SK-N-SH (cell line): ENCODE measurements at regions not wholly inside any gene's neighbourhood (a gene's known extent, or its start where the extent isn't known, plus 50 kb on each side); places are given as distances from the start of the nearest gene placed in this dataset.

Experiments
- CTCF ChIA-PET: fragments of 300-600, 350-600 bp; formaldehyde crosslinking; extraction: SDS; loops from one replicate; lab custom pipeline; 2021; lab: Yijun Ruan, JAX
- POLR2A ChIA-PET: fragments of 350-600 bp; sonication (Branson Sonifier 250); formaldehyde crosslinking; extraction: SDS; loops from one replicate; lab custom pipeline; 2020; ENCODE audit warnings: antibody characterized with exemption, inconsistent platforms; lab: Yijun Ruan, JAX
- DNase-seq: peaks from one replicate; pipeline ENCODE4 v3.0.0; 2012
- H2AFZ ChIP-seq: fragments of 200-600 bp; sonication (generic); 2 replicates; pipeline ENCODE4 v1.8.1; 2016; ENCODE audit warnings: antibody characterized with exemption, mild to moderate bottlenecking, low read depth
- H3F3A ChIP-seq: fragments of 200-600 bp; sonication (generic); replicated peaks from 2 replicates; pipeline ENCODE3; 2016; ENCODE audit warnings: antibody characterized with exemption, mild to moderate bottlenecking; ENCODE audit not compliant: insufficient read depth
- H3K27ac ChIP-seq, 2 experiments: fragments of 200-500 bp in 1 of 2; fragments of 200-600 bp in 1 of 2; sonication (Bioruptor generic) in 1 of 2; sonication (generic), shearing (Covaris generic) in 1 of 2; 2 replicates each; pipeline versions ENCODE4 v1.5.1 to v1.6.1; 2014 to 2016; ENCODE audit warnings: low read depth in 2 of 2, inconsistent platforms in 1 of 2, low read length in 1 of 2, mild to moderate bottlenecking in 1 of 2, mixed read lengths in 1 of 2
- H3K27me3 ChIP-seq: fragments of 200-600 bp; sonication (generic), shearing (Covaris generic); 2 replicates; pipeline ENCODE4 v1.6.1; 2016; ENCODE audit warnings: mixed run types; ENCODE audit not compliant: insufficient read depth
- H3K36me3 ChIP-seq, 2 experiments: fragments of 200-500 bp in 1 of 2; fragments of 200-600 bp in 1 of 2; sonication (Bioruptor generic) in 1 of 2; sonication (generic) in 1 of 2; replicated peaks in 1 of 2; 2 replicates each; pipeline versions ENCODE3 to v1.5.1; 2014 to 2016; ENCODE audit warnings: low read length in 1 of 2, mild to moderate bottlenecking in 1 of 2; ENCODE audit not compliant: insufficient read depth in 2 of 2, control insufficient read depth in 1 of 2
- H3K4me1 ChIP-seq, 2 experiments: fragments of 200-500 bp in 1 of 2; fragments of 200-600 bp in 1 of 2; sonication (Bioruptor generic) in 1 of 2; sonication (generic), shearing (Covaris generic) in 1 of 2; 2 replicates each; pipeline versions ENCODE4 v1.5.1 to v1.6.1; 2014 to 2016; ENCODE audit warnings: low read depth in 1 of 2, low read length in 1 of 2, mixed run types in 1 of 2; ENCODE audit not compliant: insufficient read depth in 2 of 2, control insufficient read depth in 1 of 2
- H3K4me2 ChIP-seq: fragments of 200-600 bp; sonication (generic), shearing (Covaris generic); 2 replicates; pipeline ENCODE4 v1.6.1; 2017; ENCODE audit warnings: mixed run types
- H3K4me3 ChIP-seq, 2 experiments: fragments of 200-500 bp in 1 of 2; fragments of 200-600 bp in 1 of 2; sonication (Bioruptor generic) in 1 of 2; sonication (generic), shearing (Covaris generic) in 1 of 2; 2 replicates each; pipeline versions ENCODE4 v1.5.1 to v1.8.1; 2014 to 2016; ENCODE audit warnings: low read depth in 2 of 2, inconsistent platforms in 1 of 2, low read length in 1 of 2, mild to moderate bottlenecking in 1 of 2, mixed read lengths in 1 of 2, moderate library complexity in 1 of 2
- H3K79me2 ChIP-seq: fragments of 200-600 bp; sonication (generic); 2 replicates; pipeline ENCODE4 v1.8.1; 2017; ENCODE audit warnings: mild to moderate bottlenecking; ENCODE audit not compliant: insufficient read depth
- H3K9ac ChIP-seq: fragments of 200-600 bp; sonication (generic); 2 replicates; pipeline ENCODE4 v1.6.1; 2017; ENCODE audit warnings: mixed run types
- H3K9me2 ChIP-seq: fragments of 200-600 bp; sonication (generic); 2 replicates; pipeline ENCODE4 v1.6.1; 2017; ENCODE audit warnings: mixed run types
- H3K9me3 ChIP-seq: fragments of 200-600 bp; sonication (generic); 2 replicates; pipeline ENCODE4 v1.6.1; 2017; ENCODE audit warnings: mixed run types, mild to moderate bottlenecking, moderate library complexity
- H4K20me1 ChIP-seq: fragments of 200-600 bp; sonication (generic); 2 replicates; pipeline ENCODE4 v1.6.1; 2017; ENCODE audit warnings: mild to moderate bottlenecking, mixed run types; ENCODE audit not compliant: insufficient read depth
- ELF1 ChIP-seq: IDR thresholded peaks from 2 replicates; pipeline ENCODE4 v1.4.0; 2012
- EP300 ChIP-seq, 2 experiments: IDR thresholded peaks; 2 replicates each; pipeline versions ENCODE4 v1.4.0 to v1.6.1; 2012; ENCODE audit warnings: borderline replicate concordance in 1 of 2, low read depth in 1 of 2, low read length in 1 of 2
- FOXJ3 ChIP-seq: sonication (generic); formaldehyde crosslinking; IDR thresholded peaks from 2 replicates; pipeline ENCODE4 v1.5.1; 2020; ENCODE audit warnings: mild to moderate bottlenecking, missing genetic modification reagents
- MEF2A ChIP-seq: IDR thresholded peaks from 2 replicates; pipeline ENCODE4 v1.4.0; 2012; ENCODE audit warnings: low read depth, borderline replicate concordance
- MXI1 ChIP-seq: IDR thresholded peaks from 2 replicates; pipeline ENCODE4 v1.6.1; 2012; ENCODE audit warnings: mild to moderate bottlenecking, low read depth, low read length, improper control_type of control experiment
- NRF1 ChIP-seq: IDR thresholded peaks from 2 replicates; pipeline ENCODE4 v1.6.1; 2012; ENCODE audit warnings: low read depth, mild to moderate bottlenecking, low read length
- POLR2AphosphoS5 ChIP-seq: IDR thresholded peaks from 2 replicates; pipeline ENCODE4 v1.6.1; 2012; ENCODE audit warnings: low read depth, low read length
- RAD21 ChIP-seq: IDR thresholded peaks from 2 replicates; pipeline ENCODE4 v1.6.1; 2012; ENCODE audit warnings: mild to moderate bottlenecking, low read length
- RCOR1 ChIP-seq: fragments of 150-350 bp; IDR thresholded peaks from 2 replicates; pipeline ENCODE4 v1.6.1; 2017; ENCODE audit warnings: antibody characterized with exemption, low read length
- RXRA ChIP-seq: IDR thresholded peaks from 2 replicates; pipeline ENCODE4 v1.4.0; 2012; ENCODE audit warnings: low read depth, mild to moderate bottlenecking, borderline replicate concordance
- SIN3A ChIP-seq: IDR thresholded peaks from 2 replicates; pipeline ENCODE4 v1.6.1; 2012; ENCODE audit warnings: low read depth, mild to moderate bottlenecking, low read length, moderate library complexity, borderline replicate concordance
- SMC3 ChIP-seq: IDR thresholded peaks from 2 replicates; pipeline ENCODE4 v1.6.1; 2012; ENCODE audit warnings: low read depth, low read length, improper control_type of control experiment
- YY1 ChIP-seq: IDR thresholded peaks from 2 replicates; pipeline ENCODE4 v1.4.0; 2012; ENCODE audit warnings: low read depth, mild to moderate bottlenecking
- whole genome bisulfite sequencing: methylation state at CpG from one replicate; pipeline ENCODE4 v1.1.6; 2017; ENCODE audit warnings: low lambda C conversion rate; 5-methylcytosine and 5-hydroxymethylcytosine counted together
- TF ChIP-seq, protein P1 (sequence below): IDR thresholded peaks from 2 replicates; pipeline ENCODE4; 2012
- TF ChIP-seq, protein P2 (sequence below): IDR thresholded peaks from 2 replicates; pipeline ENCODE4 v1.4.0; 2012; ENCODE audit warnings: low read depth, borderline replicate concordance
- TF ChIP-seq, protein P3 (sequence below): IDR thresholded peaks from 2 replicates; pipeline ENCODE4 v1.6.1; 2012; ENCODE audit warnings: mild to moderate bottlenecking, low read depth, low read length, moderate library complexity
- TF ChIP-seq, protein P4 (sequence below): fragments of 200-600 bp; sonication (generic); IDR thresholded peaks from 2 replicates; pipeline ENCODE4 v1.6.1; 2017; ENCODE audit warnings: antibody characterized with exemption, mild to moderate bottlenecking, moderate library complexity
- TF ChIP-seq, protein P5 (sequence below): fragments of 150-350 bp; IDR thresholded peaks from 2 replicates; pipeline ENCODE4 v1.6.1; 2017; ENCODE audit warnings: antibody characterized with exemption, low read length, low read depth, borderline replicate concordance

DNA sequence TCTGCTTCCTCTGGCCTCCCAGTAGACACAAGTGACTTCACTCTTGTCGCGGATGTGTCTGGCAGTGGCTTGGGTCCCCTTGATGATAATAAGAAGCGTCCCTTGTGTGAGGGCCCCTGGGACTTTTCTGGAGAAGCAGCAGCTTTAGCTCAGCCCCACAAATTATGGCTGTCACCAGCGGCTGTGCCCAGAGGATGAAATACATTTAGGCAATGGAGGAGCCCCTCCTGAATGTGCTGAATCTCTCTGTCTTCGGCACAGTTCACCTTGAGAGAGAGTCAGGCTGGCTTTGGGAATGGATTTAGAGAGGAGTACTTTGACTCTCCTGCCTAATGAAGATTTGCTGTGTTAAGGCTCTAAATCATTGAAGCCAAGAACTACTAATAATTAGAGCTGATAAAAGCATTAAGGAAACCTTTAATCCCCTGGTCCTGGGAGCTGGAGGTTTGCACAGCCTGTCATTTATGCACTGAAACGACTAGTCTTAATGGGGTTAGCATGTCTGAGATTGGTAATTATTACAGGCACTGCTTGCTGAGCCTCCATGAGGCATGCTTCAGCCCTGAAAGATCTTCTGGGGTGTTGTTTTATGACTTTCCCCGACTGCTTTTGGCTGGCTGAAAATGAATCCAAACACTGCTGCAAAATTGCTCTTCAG, 127.0 kb downstream of the TENT4A start:
- Histone ChIP-seq H3K36me3 (no peaks in the 10 kb centered on the region), H3K79me2 (no peaks in the 10 kb centered on the region), H3K9ac (no peak overlapping the region)
- TF ChIP-seq MXI1 = no peak
- no peak for TF ChIP-seq NRF1
- TF ChIP-seq, protein P1, sequence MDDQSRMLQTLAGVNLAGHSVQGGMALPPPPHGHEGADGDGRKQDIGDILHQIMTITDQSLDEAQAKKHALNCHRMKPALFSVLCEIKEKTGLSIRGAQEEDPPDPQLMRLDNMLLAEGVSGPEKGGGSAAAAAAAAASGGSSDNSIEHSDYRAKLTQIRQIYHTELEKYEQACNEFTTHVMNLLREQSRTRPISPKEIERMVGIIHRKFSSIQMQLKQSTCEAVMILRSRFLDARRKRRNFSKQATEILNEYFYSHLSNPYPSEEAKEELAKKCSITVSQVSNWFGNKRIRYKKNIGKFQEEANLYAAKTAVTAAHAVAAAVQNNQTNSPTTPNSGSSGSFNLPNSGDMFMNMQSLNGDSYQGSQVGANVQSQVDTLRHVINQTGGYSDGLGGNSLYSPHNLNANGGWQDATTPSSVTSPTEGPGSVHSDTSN = no peak
- no peak for TF ChIP-seq RAD21
- TF ChIP-seq SMC3 = no peak
- TF ChIP-seq FOXJ3 (CRISPR knock-in tag) = no peak
- no peak for TF ChIP-seq MEF2A
- TF ChIP-seq, protein P2, sequence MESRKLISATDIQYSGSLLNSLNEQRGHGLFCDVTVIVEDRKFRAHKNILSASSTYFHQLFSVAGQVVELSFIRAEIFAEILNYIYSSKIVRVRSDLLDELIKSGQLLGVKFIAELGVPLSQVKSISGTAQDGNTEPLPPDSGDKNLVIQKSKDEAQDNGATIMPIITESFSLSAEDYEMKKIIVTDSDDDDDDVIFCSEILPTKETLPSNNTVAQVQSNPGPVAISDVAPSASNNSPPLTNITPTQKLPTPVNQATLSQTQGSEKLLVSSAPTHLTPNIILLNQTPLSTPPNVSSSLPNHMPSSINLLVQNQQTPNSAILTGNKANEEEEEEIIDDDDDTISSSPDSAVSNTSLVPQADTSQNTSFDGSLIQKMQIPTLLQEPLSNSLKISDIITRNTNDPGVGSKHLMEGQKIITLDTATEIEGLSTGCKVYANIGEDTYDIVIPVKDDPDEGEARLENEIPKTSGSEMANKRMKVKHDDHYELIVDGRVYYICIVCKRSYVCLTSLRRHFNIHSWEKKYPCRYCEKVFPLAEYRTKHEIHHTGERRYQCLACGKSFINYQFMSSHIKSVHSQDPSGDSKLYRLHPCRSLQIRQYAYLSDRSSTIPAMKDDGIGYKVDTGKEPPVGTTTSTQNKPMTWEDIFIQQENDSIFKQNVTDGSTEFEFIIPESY = no peak
- TF ChIP-seq, protein P3, sequence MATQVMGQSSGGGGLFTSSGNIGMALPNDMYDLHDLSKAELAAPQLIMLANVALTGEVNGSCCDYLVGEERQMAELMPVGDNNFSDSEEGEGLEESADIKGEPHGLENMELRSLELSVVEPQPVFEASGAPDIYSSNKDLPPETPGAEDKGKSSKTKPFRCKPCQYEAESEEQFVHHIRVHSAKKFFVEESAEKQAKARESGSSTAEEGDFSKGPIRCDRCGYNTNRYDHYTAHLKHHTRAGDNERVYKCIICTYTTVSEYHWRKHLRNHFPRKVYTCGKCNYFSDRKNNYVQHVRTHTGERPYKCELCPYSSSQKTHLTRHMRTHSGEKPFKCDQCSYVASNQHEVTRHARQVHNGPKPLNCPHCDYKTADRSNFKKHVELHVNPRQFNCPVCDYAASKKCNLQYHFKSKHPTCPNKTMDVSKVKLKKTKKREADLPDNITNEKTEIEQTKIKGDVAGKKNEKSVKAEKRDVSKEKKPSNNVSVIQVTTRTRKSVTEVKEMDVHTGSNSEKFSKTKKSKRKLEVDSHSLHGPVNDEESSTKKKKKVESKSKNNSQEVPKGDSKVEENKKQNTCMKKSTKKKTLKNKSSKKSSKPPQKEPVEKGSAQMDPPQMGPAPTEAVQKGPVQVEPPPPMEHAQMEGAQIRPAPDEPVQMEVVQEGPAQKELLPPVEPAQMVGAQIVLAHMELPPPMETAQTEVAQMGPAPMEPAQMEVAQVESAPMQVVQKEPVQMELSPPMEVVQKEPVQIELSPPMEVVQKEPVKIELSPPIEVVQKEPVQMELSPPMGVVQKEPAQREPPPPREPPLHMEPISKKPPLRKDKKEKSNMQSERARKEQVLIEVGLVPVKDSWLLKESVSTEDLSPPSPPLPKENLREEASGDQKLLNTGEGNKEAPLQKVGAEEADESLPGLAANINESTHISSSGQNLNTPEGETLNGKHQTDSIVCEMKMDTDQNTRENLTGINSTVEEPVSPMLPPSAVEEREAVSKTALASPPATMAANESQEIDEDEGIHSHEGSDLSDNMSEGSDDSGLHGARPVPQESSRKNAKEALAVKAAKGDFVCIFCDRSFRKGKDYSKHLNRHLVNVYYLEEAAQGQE = no peak
- no peak for TF ChIP-seq POLR2AphosphoS5
- no peak for TF ChIP-seq YY1
- no peak for TF ChIP-seq RCOR1
- TF ChIP-seq SIN3A = no peak
- no peak for TF ChIP-seq EP300 (IDR thresholded peaks at IDR 0.05; ENCODE audit: borderline replicate concordance in 1 of 2, low read depth in 1 of 2, low read length in 1 of 2)
- TF ChIP-seq, protein P4, sequence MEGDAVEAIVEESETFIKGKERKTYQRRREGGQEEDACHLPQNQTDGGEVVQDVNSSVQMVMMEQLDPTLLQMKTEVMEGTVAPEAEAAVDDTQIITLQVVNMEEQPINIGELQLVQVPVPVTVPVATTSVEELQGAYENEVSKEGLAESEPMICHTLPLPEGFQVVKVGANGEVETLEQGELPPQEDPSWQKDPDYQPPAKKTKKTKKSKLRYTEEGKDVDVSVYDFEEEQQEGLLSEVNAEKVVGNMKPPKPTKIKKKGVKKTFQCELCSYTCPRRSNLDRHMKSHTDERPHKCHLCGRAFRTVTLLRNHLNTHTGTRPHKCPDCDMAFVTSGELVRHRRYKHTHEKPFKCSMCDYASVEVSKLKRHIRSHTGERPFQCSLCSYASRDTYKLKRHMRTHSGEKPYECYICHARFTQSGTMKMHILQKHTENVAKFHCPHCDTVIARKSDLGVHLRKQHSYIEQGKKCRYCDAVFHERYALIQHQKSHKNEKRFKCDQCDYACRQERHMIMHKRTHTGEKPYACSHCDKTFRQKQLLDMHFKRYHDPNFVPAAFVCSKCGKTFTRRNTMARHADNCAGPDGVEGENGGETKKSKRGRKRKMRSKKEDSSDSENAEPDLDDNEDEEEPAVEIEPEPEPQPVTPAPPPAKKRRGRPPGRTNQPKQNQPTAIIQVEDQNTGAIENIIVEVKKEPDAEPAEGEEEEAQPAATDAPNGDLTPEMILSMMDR = no peak
- TF ChIP-seq RXRA = no peak
- TF ChIP-seq, protein P5, sequence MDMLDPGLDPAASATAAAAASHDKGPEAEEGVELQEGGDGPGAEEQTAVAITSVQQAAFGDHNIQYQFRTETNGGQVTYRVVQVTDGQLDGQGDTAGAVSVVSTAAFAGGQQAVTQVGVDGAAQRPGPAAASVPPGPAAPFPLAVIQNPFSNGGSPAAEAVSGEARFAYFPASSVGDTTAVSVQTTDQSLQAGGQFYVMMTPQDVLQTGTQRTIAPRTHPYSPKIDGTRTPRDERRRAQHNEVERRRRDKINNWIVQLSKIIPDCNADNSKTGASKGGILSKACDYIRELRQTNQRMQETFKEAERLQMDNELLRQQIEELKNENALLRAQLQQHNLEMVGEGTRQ = no peak
- no peak for TF ChIP-seq ELF1
- TF ChIP-seq, all 33 proteins: peak for 0
- 23% methylated on average over 7 of the region's 7 CpGs for WGBS
- H3K4me2 ChIP-seq = no peak overlapping the region
- no peak overlapping the region for H2AFZ ChIP-seq
- H3F3A ChIP-seq = no peaks in the 10 kb centered on the region
- H3K27me3 ChIP-seq = 0 out of 2 replicates have a peak, but pooled peaks cover 8% of the 10 kb centered on the region
- no peaks in the 10 kb centered on the region for H3K9me2 ChIP-seq
- no peak for DNase-seq
- H3K4me3 ChIP-seq = no peak overlapping the region
- H3K9me3 ChIP-seq = no peaks in the 10 kb centered on the region
- no peaks in the 10 kb centered on the region for H3K4me1 ChIP-seq
- ChIA-PET POLR2A (no interaction called here), CTCF (interaction anchor here (1.2 kb wide), 1 partner anchor 21 kb away, joined by 3 read pairs; no protein-coding TSS in a partner anchor)
- H3K27ac ChIP-seq = no peak overlapping the region
- no peaks in the 10 kb centered on the region for H4K20me1 ChIP-seq
